ENCODE measurements at regions not wholly inside any gene's neighbourhood (a gene's known extent, or its start where the extent isn't known, plus 50 kb on each side); places are given as distances from the start of the nearest gene placed in this dataset.

DNA sequence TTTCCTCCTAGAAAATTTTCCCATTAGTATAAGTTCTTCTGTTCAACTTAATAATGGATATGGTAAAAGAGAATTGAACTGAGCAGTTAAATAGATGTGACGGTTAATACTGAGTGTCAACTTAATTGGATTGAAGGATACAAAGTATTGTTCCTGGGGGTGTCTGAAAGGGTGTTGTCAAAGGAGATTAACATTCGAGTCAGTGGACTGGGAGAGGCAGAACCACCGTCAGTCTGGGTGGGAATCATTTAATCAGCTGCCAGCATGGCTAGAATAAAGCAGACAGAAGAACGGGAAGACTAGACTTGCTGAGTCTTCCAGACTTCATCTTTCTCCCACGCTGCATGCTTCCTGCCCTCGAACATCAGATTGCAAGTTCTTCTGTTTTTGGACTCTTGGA lies 689.6 kb upstream of the CDH10 start:
- H3K4me1 ChIP-seq (ENCODE audit: control insufficient read depth in 1 of 2, insufficient read depth in 2 of 2, low read depth in 1 of 2, low read length in 1 of 2) = no peaks in the 10 kb centered on the region
- no peaks in the 10 kb centered on the region for H3K36me3 ChIP-seq (replicated peaks in 1 of 2; ENCODE audit: control insufficient read depth in 1 of 2, insufficient read depth in 2 of 2, low read length in 1 of 2)
- no peaks in the 10 kb centered on the region for H3K9me2 ChIP-seq
- no peaks in the 10 kb centered on the region; the same call in 1 of the 2 replicates for H3K27me3 ChIP-seq (ENCODE audit: insufficient read depth)
- no peak for DNase-seq
- no peak overlapping the region for H3K27ac ChIP-seq (ENCODE audit: low read depth in 2 of 2, low read length in 1 of 2)
- POLR2A ChIA-PET = no interaction called here
- H3K9ac ChIP-seq = no peak overlapping the region
- H3K79me2 ChIP-seq (ENCODE audit: insufficient read depth) = no peaks in the 10 kb centered on the region
- H3F3A ChIP-seq (replicated peaks; ENCODE audit: insufficient read depth) = no peaks in the 10 kb centered on the region
- H3K4me3 ChIP-seq (ENCODE audit: low read depth in 2 of 2, low read length in 1 of 2) = no peak overlapping the region
- H3K4me2 ChIP-seq = no peak overlapping the region
- CTCF ChIA-PET = no interaction called here
- H3K9me3 ChIP-seq = no peaks in the 10 kb centered on the region
- no peaks in the 10 kb centered on the region for H4K20me1 ChIP-seq (ENCODE audit: insufficient read depth)
- no peak overlapping the region for H2AFZ ChIP-seq (ENCODE audit: low read depth)
- 2% methylated on average over 5 of the region's 6 CpGs for WGBS (ENCODE audit: low lambda C conversion rate)
- TF ChIP-seq, protein P1, sequence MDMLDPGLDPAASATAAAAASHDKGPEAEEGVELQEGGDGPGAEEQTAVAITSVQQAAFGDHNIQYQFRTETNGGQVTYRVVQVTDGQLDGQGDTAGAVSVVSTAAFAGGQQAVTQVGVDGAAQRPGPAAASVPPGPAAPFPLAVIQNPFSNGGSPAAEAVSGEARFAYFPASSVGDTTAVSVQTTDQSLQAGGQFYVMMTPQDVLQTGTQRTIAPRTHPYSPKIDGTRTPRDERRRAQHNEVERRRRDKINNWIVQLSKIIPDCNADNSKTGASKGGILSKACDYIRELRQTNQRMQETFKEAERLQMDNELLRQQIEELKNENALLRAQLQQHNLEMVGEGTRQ (IDR thresholded peaks at IDR 0.05; ENCODE audit: borderline replicate concordance, low read depth, low read length) = no peak
- TF ChIP-seq REST (IDR thresholded peaks at IDR 0.05; ENCODE audit: low read depth, low read length) = no peak
- TF ChIP-seq RFX5 (IDR thresholded peaks at IDR 0.05; ENCODE audit: low read length) = no peak
- TF ChIP-seq TCF12 (IDR thresholded peaks at IDR 0.05) = no peak
- TF ChIP-seq, protein P2, sequence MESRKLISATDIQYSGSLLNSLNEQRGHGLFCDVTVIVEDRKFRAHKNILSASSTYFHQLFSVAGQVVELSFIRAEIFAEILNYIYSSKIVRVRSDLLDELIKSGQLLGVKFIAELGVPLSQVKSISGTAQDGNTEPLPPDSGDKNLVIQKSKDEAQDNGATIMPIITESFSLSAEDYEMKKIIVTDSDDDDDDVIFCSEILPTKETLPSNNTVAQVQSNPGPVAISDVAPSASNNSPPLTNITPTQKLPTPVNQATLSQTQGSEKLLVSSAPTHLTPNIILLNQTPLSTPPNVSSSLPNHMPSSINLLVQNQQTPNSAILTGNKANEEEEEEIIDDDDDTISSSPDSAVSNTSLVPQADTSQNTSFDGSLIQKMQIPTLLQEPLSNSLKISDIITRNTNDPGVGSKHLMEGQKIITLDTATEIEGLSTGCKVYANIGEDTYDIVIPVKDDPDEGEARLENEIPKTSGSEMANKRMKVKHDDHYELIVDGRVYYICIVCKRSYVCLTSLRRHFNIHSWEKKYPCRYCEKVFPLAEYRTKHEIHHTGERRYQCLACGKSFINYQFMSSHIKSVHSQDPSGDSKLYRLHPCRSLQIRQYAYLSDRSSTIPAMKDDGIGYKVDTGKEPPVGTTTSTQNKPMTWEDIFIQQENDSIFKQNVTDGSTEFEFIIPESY (IDR thresholded peaks at IDR 0.05; ENCODE audit: borderline replicate concordance, low read depth) = no peak
- no peak for TF ChIP-seq RAD21 (IDR thresholded peaks at IDR 0.05; ENCODE audit: low read length)
- no peak for TF ChIP-seq ELF1 (IDR thresholded peaks at IDR 0.05)
- no peak for TF ChIP-seq RCOR1 (IDR thresholded peaks at IDR 0.05; ENCODE audit: low read length)
- TF ChIP-seq EP300 (IDR thresholded peaks at IDR 0.05; ENCODE audit: borderline replicate concordance in 1 of 2, low read depth in 1 of 2, low read length in 1 of 2) = no peak
- no peak for TF ChIP-seq CTCF (IDR thresholded peaks at IDR 0.05)
- no peak for TF ChIP-seq SMC3 (IDR thresholded peaks at IDR 0.05; ENCODE audit: low read depth, low read length)
- no peak for TF ChIP-seq FOXM1 (IDR thresholded peaks at IDR 0.05; ENCODE audit: low read depth)
- no peak for TF ChIP-seq NRF1 (IDR thresholded peaks at IDR 0.05; ENCODE audit: low read depth, low read length)
- TF ChIP-seq EZH2phosphoT487 (IDR thresholded peaks at IDR 0.05; ENCODE audit: borderline replicate concordance, low read depth) = no peak
- TF ChIP-seq CHD2 (IDR thresholded peaks at IDR 0.05; ENCODE audit: low read length, partially characterized antibody) = no peak
- TF ChIP-seq, protein P3, sequence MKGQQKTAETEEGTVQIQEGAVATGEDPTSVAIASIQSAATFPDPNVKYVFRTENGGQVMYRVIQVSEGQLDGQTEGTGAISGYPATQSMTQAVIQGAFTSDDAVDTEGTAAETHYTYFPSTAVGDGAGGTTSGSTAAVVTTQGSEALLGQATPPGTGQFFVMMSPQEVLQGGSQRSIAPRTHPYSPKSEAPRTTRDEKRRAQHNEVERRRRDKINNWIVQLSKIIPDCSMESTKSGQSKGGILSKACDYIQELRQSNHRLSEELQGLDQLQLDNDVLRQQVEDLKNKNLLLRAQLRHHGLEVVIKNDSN (IDR thresholded peaks at IDR 0.05; ENCODE audit: borderline replicate concordance, low read depth) = no peak
- no peak for TF ChIP-seq TEAD4 (IDR thresholded peaks at IDR 0.05; ENCODE audit: borderline replicate concordance, insufficient read depth)
- TF ChIP-seq MEF2A (IDR thresholded peaks at IDR 0.05; ENCODE audit: borderline replicate concordance, low read depth) = no peak
- no peak for TF ChIP-seq NFIC (IDR thresholded peaks at IDR 0.05; ENCODE audit: borderline replicate concordance)
- no peak for TF ChIP-seq RXRA (IDR thresholded peaks at IDR 0.05; ENCODE audit: borderline replicate concordance, low read depth)

All from SK-N-SH (cell line).